ENCODE measurements at regions not wholly inside any gene's neighbourhood (a gene's known extent, or its start where the extent isn't known, plus 50 kb on each side); places are given as distances from the start of the nearest gene placed in this dataset.

- TF ChIP-seq CTCF (conservative IDR thresholded peaks at IDR 0.05 in 1 of 2, IDR thresholded peaks at IDR 0.05 in 1 of 2; ENCODE audit: low read depth in 1 of 2, low read length in 2 of 2), result no peak
- no peak for TF ChIP-seq EZH2 (IDR thresholded peaks at IDR 0.05; ENCODE audit: low read length, missing control alignments)
These were observed 226.0 kb downstream of the RASSF9 start for GRCh38 chr12:85610194-85610593.
